Limb (tissue), 2 donors: ENCODE measurements at regions not wholly inside any gene's neighbourhood (a gene's known extent, or its start where the extent isn't known, plus 50 kb on each side); places are given as distances from the start of the nearest gene placed in this dataset.

ENCODE experiments used
- DNase-seq, 2 donors: peaks; one replicate each; pipeline ENCODE4 v3.0.0-alpha.2; 2016; ENCODE audit errors: extremely low spot score in 2 of 2

GRCh38 chr22:27552863-27553262 lies 248.7 kb downstream of the MN1 start:
- DNase-seq = no peak

DNA sequence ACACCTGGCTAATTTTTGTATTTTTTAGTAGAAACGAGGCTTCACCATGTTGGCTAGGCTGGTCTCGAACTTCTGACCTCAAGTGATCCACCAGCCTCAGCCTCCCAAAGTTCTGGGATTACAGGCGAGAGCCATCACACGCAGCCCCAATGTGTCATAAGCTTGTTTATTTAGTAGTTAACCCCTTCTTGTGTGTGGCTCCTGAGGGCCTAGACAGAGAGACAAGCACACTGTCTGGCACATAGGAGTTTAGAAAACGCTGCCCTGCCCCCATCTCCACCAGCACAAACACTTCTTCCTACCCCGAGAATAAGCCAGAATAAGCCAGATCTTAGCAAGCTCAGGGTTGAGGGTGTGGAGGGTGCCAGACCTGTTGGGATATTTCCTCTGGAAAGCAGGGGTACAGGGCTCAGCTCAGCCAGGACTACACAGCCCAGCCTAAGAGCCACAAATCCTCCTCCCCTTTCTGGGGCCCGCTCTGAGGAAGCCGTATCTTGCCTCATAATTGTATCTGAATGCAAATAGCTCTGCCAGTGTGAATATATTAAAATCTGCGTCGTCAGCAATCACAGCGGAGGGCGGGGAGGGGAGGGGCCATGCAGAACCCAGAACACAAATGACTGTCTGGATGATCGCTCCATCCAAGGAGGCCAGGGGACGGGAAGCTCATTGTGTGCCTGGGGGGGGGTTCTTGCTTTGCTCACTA lies 247.3 kb downstream of the MN1 start:
- DNase-seq = peak in 1 of 2 donors; percentile 67

- DNase-seq = no peak
These were observed 246.6 kb downstream of the MN1 start for GRCh38 chr22:27554841-27555456.

- no peak for DNase-seq
These were observed 245.2 kb downstream of the MN1 start for GRCh38 chr22:27556371-27556770.

DNA sequence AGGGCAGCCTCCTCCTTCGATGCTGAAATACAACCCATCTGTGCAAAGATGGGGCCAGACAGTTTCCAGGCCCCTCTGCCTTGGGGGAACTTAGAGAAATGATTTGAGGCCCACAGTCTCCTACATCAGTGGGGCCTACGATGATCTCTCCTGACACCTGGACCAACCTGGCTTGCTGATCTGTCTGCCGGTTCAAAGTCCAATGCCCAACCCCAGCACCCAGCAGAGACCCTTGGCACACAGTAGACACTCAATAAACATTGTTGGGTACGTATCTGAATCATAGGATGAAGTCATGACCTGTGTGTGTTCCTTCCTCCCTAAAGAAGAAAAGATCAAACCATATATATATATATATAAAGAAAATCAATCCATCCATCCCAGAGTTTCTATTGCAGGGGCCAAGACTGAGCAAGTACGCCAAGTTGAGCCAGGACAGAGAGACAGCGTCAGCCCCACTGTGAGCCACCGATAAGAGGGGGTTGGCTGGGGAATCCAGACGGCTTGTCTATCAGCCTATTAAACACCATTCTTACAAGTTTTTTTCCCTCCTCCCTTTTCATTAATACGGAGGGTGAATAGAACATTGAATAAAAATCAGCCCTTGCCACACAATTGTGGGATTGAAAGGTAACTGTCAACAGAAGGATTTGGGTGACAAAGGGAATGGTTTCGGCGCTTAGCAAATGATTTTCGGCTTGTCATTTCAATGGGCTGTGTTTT lies 244.1 kb downstream of the MN1 start:
- no peak for DNase-seq

GRCh38 chr22:27558658-27559371 lies 242.7 kb downstream of the MN1 start:
- DNase-seq = no peak

GRCh38 chr22:27560781-27561180 lies 240.8 kb downstream of the MN1 start:
- DNase-seq = no peak

- no peak for DNase-seq
These were observed 240.2 kb downstream of the MN1 start for GRCh38 chr22:27561286-27561904.

DNA sequence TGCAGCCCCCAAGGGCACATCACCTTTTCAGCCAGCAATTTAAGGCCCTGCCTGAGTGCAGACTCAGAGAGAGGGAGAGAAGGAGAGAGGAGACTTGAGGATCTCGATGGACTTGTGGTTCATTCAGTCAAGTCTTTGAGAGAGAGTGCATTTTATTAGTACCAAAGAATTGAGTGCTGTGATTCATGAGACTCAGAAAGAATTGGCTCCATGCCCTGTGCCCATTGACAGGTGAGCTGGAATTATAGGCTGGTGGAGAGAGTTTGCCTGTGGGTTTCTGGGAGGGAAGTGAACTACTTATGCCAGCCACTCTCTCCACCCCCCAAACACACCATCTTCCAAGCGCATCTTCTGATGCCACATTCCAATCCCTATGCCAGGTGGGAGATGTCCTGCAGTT lies 236.8 kb downstream of the MN1 start:
- DNase-seq = no peak

GRCh38 chr22:27566602-27567001 lies 235.0 kb downstream of the MN1 start:
- no peak for DNase-seq

DNA sequence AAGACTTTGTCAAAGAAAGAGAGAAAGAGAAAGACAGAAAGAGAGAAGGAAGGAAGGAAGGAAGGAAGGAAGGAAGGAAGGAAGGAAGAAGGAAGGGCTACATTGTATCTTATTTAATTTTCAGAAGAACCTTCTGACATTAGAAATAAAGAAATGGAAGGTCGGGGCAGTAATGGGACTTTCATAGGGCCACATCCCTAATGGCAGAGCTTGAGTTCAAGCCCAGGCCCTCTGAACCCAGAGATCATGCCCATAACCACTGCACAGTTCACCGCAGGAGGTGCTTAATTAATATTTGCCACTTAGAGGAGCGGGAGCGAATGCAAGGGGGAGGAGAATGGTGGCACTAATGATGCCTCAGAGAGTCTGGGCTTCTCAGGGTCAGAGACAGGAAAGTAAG lies 233.3 kb downstream of the MN1 start:
- DNase-seq = no peak

- no peak for DNase-seq
These were observed 229.9 kb downstream of the MN1 start for GRCh38 chr22:27571463-27572277.

DNA sequence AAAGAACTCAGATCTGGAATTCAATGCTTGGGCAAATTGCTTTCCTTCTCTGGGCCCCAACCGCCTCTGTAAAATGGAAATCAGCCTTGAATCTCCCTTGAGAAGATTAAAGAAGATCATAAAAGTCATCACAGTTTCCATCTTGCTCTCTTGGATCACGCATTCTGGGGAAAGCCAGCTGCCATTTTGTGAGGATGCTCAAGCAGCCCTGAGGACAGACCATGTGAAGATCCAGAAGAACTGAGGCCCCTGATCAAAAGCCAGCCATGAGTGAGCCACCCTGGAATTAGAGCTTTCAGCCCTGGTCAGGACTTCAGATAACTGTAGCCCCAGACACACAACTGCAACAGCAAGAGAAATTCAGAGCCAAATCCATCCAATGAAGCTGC lies 229.3 kb downstream of the MN1 start:
- DNase-seq = no peak

DNA sequence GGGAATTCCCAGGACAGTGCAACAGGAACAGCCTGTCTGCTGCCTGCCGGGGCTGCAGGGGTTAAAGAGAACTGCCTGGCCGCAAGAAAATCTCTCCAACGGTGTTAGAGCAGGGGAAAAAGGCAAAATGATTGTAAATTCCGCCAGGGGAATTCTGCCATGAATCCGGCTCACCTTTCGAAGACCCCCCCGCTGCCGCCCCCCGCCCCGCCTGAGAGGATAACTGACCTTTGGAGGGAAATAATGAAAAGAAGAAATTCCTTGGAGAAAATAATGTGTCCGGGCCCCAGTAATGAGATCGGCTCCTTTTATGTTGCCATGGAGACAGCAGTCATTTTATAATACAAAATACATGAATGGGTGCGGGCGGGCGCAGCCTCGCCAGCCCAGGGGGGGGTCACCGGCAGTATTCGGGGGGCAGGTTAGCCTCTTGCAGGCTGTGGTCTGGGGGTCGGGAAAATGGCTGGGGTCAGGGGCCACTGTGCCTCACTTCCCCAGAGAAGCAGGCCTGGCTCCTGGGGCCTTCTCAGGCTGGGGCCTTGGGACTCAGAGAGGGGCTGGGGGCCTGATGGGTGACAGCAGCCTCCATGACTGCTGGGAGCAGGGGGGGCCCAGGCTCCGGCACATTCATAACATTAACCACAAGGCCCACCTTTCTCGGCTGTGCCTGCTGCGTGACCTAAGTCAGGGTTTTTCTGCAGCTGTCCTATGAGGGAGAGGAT lies 228.1 kb downstream of the MN1 start:
- peak in 1 of 2 donors; percentile 62 for DNase-seq

DNA sequence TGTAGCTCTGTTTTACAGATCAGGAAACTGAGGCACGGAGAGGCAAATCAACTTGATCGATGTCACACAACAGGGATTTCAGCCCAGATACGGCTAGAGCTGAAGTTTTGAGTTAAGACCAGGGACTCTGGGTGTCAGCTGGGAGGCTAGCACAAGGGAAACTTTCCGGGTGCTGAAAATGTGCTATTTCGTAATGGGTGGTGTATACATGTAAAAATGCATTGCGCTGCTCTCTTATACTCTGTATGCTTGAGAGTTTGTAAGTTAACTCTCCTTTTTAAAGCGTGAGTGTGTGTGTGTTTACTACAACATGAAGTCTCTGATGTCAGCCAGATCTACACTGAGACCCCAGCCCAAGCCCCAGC lies 227.6 kb downstream of the MN1 start:
- no peak for DNase-seq

DNA sequence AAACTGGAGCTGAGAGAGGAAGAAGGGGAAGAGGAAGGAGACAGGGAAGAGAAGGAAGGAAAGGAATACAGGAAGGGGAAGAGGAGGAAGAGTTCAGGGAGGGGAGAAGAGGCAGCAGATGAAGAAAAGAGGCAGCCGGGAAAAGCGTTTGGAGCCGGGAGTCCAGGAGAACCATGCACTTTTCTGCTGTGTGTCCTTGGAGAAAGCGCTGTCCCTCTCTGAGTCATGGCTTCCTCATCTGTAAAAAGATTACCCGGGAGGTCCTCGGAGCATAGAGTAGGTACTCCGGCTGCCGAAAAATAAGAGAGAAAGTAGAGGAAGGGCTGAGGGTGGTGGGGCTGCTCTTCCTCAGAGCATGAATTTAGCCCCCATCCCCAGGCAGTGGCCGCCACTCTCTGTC lies 226.9 kb downstream of the MN1 start:
- no peak for DNase-seq

GRCh38 chr22:27575348-27575747 lies 226.2 kb downstream of the MN1 start:
- DNase-seq = no peak

DNA sequence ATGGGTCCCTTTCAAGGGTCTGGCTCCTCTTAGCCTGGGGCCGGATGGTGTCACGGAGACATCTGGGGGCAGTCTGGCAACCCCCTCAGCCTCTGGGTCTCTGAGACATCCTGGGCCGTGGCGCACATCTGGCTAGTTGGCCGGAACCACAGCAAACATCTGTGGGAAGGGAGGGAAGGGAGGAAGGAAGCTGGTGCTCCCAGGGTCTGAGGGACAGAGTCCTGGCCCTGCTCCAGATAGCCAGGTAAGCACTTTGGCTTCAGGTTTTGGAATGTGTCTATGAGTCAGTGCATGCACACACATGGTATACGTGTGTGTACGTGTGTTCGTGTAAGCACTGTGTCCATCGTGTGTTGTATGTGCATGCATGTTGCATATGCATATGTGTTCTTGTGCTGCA lies 225.1 kb downstream of the MN1 start:
- peak in 1 of 2 donors; percentile 53 for DNase-seq

DNA sequence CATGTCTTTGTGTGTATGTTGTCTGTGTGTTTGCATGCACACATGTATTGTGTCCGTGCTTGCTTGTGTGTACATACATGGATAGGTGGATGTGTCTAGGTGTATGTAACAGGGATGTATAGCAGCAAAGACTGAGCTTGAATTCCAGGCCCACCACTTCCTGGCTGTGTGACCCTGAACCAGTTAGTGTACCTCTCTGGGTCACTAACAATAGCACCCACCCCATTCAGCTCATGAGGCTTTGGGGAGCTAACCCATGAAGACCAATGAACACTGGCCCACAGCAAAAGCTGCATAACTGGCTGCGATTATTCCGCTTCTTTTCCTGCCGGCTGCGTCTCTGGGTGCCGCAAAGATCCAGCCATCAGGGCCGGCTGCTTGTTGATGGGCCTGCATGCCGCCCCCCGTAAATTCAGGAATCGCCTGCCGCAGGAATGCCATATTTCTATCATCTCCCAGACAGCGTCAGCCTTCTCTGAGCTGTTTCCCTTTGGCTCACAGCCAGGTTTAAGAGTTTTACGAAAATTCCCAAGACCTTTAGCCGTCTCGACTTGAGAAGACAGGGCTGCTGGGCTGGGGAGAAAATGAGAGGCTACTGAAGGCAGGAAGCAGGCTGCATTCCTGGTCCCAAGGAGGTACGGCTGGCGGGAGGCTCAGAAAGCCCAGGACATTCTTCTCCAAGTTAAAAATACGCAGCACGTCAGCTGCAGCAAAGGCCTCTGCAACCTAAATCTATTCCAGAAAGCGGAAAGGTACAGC lies 224.6 kb downstream of the MN1 start:
- peak; percentile 68 to 76 for DNase-seq
